Frontal cortex (tissue), 3 donors: ENCODE measurements at regions not wholly inside any gene's neighbourhood (a gene's known extent, or its start where the extent isn't known, plus 50 kb on each side); places are given as distances from the start of the nearest gene placed in this dataset.

ENCODE experiments used
- DNase-seq, 2 donors: peaks; one replicate each; pipeline ENCODE4 v3.0.0; 2012; ENCODE audit warnings: low spot score in 2 of 2
- FAIRE-seq: peaks from 2 replicates; lab custom pipeline; 2012; peaks lifted over from hg19 to GRCh38; lab: Jason Lieb, UNC
- donor health status: control.
- donor health status: control.
- donor health status: control.

DNA sequence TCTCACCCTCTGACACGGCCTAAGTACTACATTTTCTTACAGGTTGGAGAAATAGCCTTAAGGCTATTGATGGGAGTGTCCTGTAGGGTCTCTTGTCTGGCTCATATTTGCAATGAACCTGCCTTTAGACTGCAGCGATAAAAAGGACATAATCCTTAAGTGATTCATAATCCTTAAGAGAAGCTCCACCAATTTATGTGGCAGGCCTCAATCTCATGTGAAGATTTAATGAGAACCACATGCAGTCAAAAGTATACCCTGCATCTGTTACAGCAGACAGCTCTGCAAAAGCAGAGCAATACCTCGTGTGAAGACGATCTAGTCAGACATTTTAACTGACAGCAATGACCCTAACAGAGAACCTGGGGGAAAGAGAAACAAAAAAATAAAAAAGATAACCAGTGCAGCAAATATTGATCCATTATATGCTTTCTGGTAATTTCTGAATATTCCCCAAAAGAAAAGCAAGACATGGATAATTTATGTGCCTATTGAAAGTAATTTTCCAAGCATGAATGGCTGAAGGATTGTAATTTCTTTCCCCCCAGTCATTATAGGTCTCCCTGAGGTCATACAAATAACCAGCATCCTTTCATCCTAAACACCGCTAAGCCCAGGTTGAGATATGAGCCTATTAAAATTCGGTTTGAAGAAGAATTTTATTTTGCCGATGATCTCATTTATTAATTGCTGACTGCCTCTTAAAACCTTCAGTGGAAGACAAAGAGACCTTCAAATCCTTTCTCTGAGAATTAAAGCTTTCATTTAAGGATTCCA, 321.8 kb upstream of the NBEA start:
- FAIRE-seq = no peak
- DNase-seq = no peak

DNA sequence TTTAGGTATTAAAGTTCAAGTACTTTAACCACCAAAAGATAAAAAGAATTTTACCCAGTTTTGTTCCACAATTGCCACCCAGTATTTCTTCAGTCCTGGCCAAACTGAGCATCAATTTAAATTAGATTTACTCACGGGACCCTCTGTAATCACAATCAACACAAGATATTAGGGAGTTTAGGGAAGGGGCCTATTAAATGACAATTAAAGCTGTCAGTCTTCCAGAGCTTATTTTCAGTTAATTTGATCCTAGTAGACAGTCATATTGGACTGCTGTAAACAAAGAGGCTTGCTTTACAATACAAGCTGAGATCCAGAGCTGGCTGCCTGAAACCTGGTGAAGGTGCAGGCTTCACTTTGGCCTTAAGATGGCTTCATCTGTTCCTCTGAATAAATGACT, 321.2 kb upstream of the NBEA start:
- DNase-seq (no peak), FAIRE-seq (no peak)

DNA sequence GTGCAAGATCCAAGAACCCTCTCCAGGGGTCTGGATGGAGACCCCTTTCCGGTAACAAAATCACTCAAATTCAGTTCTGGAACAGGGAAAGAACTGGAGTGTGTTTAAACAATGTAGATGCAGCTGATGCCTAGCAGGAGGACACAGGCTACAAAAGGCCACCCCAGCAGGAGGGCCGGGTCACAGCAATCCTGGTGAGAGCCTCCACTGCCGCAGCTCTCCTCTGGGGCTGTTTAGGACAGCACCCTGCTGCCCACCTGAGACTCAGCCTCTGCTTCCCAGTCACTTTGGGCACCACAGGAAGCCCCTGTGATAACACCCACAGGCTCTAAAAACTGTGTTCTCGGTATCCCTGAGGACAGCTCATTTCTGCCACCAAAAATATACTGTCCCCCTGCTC, 318.7 kb upstream of the NBEA start:
- FAIRE-seq = no peak
- DNase-seq = no peak

DNA sequence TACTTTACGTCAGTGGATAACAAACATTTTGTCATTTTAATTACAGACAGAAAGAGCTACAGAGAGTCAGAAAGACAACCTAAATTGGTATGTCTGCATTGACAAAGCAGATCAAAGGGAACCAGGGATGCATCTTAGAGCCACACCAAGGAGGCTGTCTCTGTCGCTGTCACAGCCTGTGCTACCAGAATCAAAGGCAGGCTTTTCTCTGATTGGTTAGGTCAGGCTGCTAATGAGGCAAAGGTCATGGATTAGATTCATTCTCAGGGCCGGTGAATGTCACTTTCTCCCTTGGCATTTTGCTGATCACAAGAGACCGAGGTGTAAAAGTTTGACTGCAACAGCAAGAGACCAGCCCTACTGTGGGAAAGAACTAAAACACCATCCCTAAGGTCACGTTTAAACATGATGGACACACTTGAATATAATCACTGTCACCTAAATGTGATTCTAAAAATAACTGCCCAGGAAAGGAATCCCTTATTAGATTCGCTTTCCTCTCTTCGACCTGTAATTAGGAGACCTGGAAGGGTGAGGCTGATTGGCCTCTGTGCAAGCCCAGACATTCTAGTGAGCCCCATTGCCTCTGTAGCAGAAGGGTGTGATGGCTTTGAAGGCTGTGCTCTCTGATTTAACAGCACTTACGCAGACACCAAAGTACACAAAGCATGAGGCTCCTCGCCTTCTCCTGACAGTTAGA, 314.4 kb upstream of the NBEA start:
- no peak for FAIRE-seq
- DNase-seq = no peak

DNA sequence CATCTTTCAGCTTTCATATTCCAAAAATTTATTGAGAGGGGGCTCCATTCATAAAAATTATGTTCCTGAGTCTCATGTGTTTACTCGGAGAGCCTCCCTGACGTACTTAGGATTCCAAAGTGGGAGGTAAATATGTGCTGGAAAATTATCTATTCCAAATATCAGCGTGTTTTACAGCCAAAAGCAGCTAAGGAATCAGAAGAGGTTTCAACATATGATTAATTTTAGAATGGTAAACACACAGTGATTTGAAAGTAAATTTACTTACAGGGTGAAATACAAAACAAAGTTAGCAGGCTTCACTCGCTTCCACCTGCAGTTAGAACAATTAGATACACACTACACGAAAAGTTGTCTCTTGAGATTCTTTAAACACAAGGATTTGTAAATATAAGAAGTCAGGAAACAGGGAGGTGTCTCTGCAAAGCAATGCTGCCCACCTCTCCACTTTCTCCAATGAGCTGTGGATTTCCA, 313.8 kb upstream of the NBEA start:
- FAIRE-seq (no peak), DNase-seq (no peak)

DNA sequence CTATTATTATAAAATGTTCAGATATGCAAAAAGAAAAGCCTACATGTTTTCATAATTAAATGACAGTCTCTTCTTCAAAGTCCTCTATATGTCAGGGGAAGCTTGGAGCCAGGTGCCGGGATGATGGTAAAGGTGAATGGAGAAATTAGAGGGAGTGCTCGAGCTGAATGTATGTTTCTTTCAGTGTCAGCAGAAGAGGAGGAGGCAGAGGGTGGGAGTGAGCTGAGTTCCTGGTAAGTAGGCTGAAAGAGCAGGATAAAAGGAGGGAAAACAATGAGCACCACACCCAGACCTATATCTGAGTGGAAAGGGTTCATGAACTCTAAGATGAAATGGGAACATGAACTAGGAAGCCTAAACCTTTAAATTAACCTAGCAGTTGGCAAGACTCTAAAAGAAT, 307.6 kb upstream of the NBEA start:
- FAIRE-seq = no peak

DNA sequence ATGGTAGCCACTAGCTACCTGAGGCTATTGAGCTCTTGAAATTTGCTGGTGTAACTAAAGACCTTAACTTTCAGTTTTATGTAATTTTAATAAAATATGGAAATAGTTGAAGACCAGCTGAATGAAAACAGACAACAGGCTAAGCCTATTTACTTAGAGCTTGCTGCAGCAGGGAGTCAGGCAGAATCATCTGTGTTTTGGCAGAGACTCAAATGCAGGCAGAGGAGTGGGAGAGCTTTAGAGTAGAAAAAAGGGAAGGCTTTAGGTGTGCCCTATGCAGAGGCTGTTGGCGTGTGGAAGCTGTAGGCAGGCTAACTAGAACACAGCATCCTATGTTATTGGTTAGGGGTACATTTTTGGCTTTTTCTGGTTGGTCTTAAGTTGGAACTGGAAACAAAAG, 304.9 kb upstream of the NBEA start:
- DNase-seq (no peak), FAIRE-seq (no peak)

More for the DNA sequence above, 307.6 kb upstream of the NBEA start:
- no peak for DNase-seq

DNA sequence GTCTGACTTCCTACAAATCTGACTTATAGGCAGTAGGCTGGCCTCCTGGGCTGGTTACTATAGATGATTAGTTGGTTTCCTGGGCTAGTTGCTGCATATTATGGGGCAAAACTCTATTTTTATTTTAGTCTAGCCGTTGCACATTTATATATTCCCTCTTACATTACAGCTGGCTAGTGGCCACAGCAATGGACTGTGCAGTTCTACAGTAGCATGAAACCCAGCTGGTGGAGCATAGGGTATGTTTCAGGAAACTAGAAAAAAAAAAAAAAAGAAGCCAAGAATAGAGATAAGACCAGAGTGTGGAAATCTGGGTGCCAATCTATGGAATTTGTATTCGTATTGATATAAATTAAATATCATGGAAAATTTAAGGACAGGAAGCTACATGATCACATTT, 304.4 kb upstream of the NBEA start:
- no peak for DNase-seq
- FAIRE-seq = no peak

DNA sequence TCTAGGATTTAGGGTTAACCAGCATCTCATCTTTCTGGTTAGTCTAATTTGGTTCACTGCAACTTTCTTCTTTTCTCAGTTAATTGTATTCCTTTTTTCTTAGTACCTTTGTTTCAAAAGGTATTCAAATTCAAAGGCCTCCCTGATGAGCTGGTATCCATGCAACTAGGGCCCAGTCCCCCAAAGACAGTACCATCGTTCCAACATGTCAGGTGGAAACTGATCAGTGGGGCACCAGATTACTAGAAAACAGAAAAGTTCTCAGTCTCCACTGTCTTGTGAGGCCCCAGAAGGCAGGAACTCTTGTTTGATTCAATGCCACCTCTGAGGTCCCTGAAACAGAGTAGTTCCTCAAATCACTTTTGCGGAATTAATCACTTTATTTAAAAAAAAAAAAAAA, 303.2 kb upstream of the NBEA start:
- no peak for DNase-seq
- FAIRE-seq = no peak

DNA sequence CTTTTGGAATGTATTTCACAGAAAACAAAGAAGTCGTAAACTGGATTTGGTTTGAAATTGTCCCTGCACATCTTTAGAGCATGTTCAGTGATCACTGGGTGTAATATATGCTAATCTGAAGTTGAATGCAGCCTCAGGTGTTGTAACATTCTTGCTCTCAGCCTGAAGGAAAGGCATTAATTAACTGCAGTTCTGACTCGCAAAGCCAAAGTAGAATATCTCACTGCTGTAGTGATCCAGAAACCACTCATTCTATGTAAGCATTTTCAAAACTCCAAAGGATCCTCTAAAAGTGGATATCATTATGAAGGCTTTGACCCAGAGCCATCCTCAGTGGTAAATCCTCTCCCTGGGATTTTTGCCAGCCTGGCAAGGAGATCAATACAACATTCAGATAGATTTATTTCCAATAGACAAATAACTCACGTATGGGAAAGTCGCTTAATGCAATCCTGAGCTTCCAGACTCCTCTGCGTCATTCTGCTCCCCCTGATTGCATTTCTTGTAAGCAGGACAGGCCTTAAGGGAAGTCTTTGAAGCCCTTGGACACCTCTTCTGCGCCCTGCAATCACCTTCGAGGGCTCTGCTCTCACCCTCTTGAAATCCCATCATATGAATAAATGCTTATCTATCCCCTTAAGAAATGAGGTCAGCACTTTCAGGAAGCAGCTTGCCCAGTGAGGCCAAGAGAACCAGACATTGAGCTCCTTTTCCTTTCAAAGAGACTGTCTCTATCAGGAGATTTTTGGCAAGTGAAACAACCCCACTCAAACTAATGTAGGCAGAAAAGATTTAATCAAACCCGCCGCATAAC, 301.7 kb upstream of the NBEA start:
- DNase-seq (no peak), FAIRE-seq (no peak)

DNA sequence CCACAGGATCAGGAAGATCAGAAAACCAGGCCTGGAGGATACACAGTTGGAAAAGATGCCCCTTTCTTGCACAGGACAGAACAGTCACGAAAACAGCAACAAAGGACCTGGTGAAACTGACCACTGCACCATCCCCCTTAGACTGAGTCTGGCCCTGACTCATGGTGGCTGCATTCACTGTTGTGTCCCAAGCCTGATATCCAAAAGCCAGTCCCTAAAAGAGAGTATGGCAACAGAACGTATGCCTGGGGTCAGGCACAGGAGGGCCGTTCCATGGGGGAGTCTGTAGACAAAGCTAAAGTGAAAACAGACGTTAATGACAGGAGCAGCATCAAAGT, 301.1 kb upstream of the NBEA start:
- DNase-seq = no peak
- no peak for FAIRE-seq

DNA sequence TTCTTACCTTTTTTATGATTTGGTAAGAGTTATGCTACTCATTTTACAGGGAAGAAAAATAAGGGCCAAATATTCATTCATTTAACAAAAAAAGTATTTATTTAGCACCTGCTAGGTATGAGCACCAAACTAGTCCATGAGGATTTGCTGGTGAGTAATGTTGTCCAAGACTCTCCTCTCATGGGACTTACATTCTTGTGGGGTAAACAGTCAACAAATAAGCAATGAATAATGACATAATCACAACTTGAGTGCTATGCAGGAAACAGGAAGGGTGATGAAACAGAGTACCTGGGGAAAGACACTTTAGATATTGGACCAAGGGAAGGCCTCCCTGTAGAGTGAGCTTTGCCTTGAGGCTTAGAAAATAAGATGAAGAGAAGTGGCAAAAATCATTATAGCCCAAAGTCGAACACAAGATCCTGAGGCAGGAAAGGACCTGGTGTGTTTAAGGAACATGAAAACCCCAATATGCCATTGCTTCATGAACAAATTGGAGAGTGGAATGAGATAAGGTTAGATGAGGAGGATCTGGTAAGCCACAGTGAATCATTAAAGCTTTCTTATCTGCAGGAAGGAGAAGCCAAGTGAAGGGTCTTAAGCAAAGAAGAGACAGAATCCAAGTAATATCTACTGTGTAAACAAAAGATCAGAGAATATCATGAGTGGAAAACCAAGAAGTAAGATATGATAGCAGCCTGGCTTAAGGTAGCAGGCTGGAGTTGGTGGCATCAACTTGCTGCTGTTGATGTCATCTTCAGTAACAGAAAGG, 294.5 kb upstream of the NBEA start:
- no peak for DNase-seq
- FAIRE-seq = no peak

DNA sequence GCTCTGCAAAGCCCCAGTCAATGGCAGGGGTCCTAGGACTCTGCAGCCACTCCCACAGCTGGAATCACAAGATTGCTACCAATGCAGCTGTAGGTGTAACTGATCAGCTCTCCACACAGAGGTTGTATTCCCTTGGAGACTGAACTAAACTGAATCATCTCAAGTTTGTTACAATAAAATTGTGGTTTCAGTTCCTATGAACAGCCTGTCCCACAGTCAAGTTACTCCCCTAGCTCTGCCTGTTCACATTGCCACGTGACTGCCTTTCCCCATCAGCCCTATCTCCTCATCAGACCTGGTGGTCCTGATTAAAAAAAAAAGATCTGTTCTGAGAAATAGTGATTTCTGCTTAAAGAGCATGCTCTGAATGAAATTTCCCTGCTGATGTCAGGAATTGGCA, 287.9 kb upstream of the NBEA start:
- DNase-seq (no peak), FAIRE-seq (no peak)

DNA sequence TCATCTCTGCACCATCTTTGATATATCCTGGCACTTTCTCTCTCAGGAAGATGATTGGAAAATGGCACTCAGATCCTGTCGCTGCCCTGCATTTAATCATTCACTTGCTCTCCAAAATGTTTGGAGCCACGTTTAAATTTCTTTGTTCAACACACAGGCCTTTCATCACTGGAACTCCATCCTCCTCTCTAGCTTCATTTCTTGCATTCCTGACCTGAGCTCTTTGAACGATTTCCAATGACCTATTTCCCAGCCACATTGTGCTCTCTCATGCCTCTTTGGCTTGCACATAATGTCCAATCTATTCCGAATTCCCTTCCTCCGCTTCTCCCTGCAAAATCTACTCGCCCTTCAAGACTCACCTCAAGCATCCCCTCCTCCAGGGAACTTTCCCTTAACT, 287.4 kb upstream of the NBEA start:
- FAIRE-seq (no peak), DNase-seq (no peak)

DNA sequence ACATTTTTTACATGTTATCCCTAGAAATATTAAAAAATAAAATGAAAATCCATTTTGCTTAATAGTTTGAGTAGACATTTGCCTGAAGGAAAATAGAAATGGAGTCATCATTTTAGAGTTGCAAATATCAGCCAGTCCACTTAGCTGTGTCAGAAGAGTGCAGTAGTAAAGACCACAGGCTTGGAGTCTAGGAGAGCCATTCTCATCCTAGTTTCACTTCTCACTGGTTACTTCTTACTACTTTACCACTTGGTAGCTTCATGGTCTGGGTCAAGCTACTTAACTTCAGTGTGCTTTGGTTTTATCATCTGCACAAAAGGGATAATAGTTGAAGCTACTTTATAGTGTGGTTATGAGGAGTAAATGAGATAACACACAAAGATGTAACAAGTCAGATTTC, 286.5 kb upstream of the NBEA start:
- FAIRE-seq (no peak), DNase-seq (no peak)

DNA sequence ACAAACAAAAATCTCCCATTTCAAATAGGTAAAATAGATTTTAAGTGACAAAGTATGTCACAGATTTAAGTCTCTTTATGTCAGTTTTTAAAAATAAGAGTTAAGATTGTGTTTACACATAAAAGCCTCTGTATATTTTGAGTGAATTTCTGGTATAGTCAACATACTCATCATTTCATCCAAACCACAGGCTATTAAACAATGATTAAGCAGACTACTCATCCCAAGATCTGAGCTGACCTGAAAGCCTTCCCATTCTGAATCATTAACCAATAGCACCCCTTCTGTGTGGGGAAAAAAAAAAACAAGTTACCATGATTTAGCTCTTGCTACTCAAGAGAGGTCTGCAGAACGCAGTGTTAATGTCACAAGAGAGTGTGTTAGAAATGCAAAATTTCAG, 284.4 kb upstream of the NBEA start:
- FAIRE-seq (no peak), DNase-seq (no peak)

DNA sequence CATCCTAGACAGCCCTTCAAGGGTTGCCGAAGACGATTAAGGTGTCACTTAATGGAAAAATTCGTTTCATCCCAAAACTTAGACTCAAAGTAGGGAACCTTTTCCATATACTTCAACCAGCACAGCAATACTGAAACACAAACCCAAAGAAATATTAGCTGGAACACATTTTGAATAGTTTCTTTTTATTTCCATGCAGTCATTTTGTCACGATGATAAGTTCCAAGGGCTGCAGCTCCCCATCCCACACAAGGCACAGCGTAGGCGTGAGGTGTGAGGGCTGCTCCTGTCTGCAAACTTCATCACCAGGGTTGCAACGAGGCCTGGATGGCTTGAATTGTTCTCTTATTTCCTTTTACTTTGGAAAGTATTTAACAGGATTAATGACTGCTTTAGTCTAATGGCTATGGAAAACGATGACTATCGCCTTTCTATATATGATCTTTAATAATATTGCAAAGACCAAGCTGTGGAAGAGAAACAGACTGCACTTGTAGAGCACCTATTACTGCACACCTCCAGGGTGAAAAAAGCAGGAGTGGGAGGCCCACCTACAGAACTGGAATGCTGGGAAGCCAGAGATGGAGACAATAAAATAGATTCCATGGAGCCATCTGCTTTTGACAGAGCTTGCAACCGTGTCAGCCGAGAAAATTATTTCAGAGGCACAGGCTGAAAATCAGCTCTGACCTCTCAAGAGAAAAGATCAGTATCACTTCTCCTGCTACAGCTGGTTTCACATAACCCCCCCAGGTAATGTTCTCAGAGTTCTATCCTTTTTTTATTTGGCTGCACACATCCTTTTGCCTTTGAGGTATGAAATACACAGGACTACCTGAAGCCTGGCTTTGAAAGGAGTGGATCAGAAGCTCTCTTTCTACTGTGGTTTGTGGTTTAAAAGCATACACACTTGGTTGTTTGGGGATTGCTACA, 274.5 kb upstream of the NBEA start:
- FAIRE-seq = no peak

DNA sequence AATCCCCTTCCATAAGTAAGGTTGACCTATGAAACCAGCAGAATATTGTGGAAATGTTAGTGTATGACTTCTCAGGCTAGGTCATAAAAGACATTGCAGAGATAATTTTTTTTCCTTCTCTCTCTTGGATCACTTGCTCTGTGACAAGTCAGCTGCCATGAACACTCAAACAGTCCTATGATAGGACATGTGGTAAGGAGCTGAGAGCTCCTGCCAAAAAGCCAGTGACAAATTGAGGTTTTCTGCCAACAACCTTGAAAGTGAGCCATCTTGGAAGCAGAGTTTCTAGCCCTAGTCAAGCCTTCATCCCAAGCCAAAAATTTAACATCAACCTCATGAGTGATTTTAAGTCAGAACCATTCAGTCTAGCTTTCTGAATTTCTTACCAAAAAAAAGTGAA, 270.9 kb upstream of the NBEA start:
- DNase-seq (no peak), FAIRE-seq (no peak)

More for the DNA sequence above, 274.5 kb upstream of the NBEA start:
- no peak for DNase-seq

DNA sequence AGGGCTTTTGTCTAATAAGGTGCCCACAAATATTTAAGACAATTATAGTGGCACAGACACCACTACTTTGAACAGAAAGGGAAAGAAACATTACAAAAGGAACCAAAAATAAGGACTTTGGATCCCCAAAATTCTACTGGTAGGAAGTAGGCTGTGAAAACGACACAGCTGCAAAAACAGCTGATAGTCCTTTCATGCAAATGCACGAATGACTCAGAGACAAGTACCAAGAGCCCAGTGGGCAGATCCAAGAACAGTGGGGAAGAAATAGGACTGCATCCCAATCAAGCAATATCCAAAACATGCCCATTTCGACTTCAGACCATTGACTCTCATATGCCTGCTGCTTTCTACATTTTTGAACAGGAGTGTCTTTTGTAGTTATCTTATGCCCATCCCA, 269.4 kb upstream of the NBEA start:
- DNase-seq (peak in 1 of 2 donors; percentile 14), FAIRE-seq (no peak)
